Parathyroid adenoma (tissue), 2 donors: ENCODE measurements at regions not wholly inside any gene's neighbourhood (a gene's known extent, or its start where the extent isn't known, plus 50 kb on each side); places are given as distances from the start of the nearest gene placed in this dataset.

Experiments
- H2AFZ ChIP-seq: fragments of 300-600 bp; sonication (generic); one replicate; pipeline ENCODE4 v1.7.0; 2017; ENCODE audit warnings: antibody characterized with exemption, mild to moderate bottlenecking
- H3K27ac ChIP-seq: fragments of 300-600 bp; sonication (generic); one replicate; pipeline ENCODE4 v1.7.0; 2017
- H3K27me3 ChIP-seq: fragments of 300-600 bp; sonication (generic); one replicate; pipeline ENCODE4 v1.7.0; 2017; ENCODE audit warnings: low read length; ENCODE audit not compliant: control insufficient read depth, insufficient read depth
- H3K36me3 ChIP-seq: fragments of 300-600 bp; sonication (generic); one replicate; pipeline ENCODE4 v1.7.0; 2017; ENCODE audit warnings: low read length; ENCODE audit not compliant: control insufficient read depth, insufficient read depth
- H3K4me1 ChIP-seq: fragments of 300-600 bp; sonication (generic); one replicate; pipeline ENCODE4 v1.7.0; 2017; ENCODE audit warnings: control low read depth
- H3K4me2 ChIP-seq: fragments of 300-600 bp; sonication (generic); one replicate; pipeline ENCODE4 v1.7.0; 2017; ENCODE audit warnings: low read length
- H3K4me3 ChIP-seq: fragments of 300-600 bp; sonication (generic); one replicate; pipeline ENCODE4 v1.7.0; 2017; ENCODE audit warnings: low read depth, low read length
- H3K79me2 ChIP-seq: fragments of 300-600 bp; sonication (generic); one replicate; pipeline ENCODE4 v1.7.0; 2017; ENCODE audit warnings: control low read depth
- H3K9ac ChIP-seq: fragments of 300-600 bp; sonication (generic); one replicate; pipeline ENCODE4 v1.7.0; 2017; ENCODE audit warnings: mild to moderate bottlenecking
- H3K9me3 ChIP-seq: fragments of 300-600 bp; sonication (generic); one replicate; pipeline ENCODE4 v1.7.0; 2017; ENCODE audit warnings: low read length; ENCODE audit not compliant: control insufficient read depth
- CTCF ChIP-seq: fragments of 300-600 bp; sonication (generic); IDR thresholded peaks from one replicate; pipeline ENCODE4 v1.7.0; 2017; ENCODE audit warnings: antibody characterized with exemption, mild to moderate bottlenecking
- donor health status: primary hyperparathyroidism.

GRCh38 chr6:128768187-128768586 lies 114.8 kb upstream of the LAMA2 start:
- no peak overlapping the region for H3K9ac ChIP-seq
- no peaks in the 10 kb centered on the region for H3K79me2 ChIP-seq
- H3K9me3 ChIP-seq: no peaks in the 10 kb centered on the region
- H3K27me3 ChIP-seq: no peaks in the 10 kb centered on the region
- H3K27ac ChIP-seq: no peak overlapping the region
- H3K36me3 ChIP-seq: no peaks in the 10 kb centered on the region
- H3K4me2 ChIP-seq: no peak overlapping the region
- no peak overlapping the region for H2AFZ ChIP-seq
- TF ChIP-seq CTCF: no peak
- no peak overlapping the region for H3K4me3 ChIP-seq
- no peaks in the 10 kb centered on the region for H3K4me1 ChIP-seq

- Histone ChIP-seq H3K79me2 (no peaks in the 10 kb centered on the region), H3K27me3 (no peaks in the 10 kb centered on the region), H3K9ac (no peak overlapping the region), H3K27ac (no peak overlapping the region), H3K4me2 (no peak overlapping the region), H3K9me3 (no peaks in the 10 kb centered on the region), H3K4me1 (no peaks in the 10 kb centered on the region), H2AFZ (no peak overlapping the region), H3K36me3 (no peaks in the 10 kb centered on the region), H3K4me3 (no peak overlapping the region)
- TF ChIP-seq CTCF: no peak
Observed at GRCh38 chr6:128767705-128768104, 115.2 kb upstream of the LAMA2 start.

DNA sequence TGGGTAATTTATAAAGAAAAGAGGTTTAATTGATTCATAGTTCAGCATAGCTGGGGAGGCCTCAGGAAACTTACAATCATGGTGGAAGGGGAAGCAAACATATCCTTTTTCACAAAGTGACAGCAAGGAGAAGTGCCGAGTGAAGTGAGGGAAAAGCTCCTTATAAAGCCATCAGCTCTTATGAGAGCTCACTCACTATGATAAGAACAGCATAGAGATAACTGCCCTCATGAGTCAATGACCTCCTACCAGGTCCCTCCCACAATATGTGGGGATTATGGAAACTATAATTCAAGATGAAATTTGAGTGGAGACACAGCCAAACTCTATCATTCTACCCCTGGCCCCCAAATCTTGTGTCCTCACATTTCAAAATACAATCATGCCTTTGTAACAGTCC lies 115.8 kb upstream of the LAMA2 start:
- H3K4me3 ChIP-seq: no peak overlapping the region
- no peaks in the 10 kb centered on the region for H3K27me3 ChIP-seq
- H3K27ac ChIP-seq: no peak overlapping the region
- no peaks in the 10 kb centered on the region for H3K36me3 ChIP-seq
- no peak overlapping the region for H3K4me2 ChIP-seq
- no peaks in the 10 kb centered on the region for H3K9me3 ChIP-seq
- H3K4me1 ChIP-seq: no peaks in the 10 kb centered on the region
- H2AFZ ChIP-seq: no peak overlapping the region
- H3K9ac ChIP-seq: no peak overlapping the region
- TF ChIP-seq CTCF: no peak
- no peaks in the 10 kb centered on the region for H3K79me2 ChIP-seq

DNA sequence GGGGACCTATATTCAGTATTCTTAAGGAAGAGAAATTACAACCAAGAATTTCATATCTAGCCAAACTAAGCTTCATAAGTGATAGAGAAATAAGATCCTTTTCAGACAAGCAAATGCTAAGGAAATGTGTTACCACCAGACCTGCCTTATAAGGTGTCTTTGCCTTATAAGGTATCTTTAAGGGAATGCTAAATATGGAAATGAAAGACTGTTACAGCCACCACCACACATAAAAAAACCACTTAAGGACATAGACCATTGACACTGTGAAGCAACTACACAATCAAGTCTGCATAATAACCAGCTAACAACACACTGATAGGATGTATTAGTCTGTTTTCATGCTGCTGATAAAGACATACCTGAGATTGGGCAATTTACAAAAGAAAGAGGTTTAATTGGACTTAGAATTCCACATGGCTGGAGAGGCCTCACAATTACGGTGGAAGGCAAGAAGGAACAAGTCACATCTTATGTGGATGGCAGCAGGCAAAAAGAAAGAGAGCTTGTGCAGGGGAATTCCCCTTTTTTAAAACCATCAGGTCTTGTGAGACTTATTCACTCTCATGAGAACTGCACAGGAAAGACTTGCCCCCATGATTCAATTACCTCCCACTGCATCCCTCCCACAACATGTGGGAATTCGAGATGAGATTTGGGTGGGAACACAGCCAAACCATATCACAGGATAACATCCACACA lies 119.2 kb upstream of the LAMA2 start:
- Histone ChIP-seq H3K36me3 (no peaks in the 10 kb centered on the region), H3K4me1 (no peaks in the 10 kb centered on the region), H3K9ac (no peak overlapping the region), H3K79me2 (no peaks in the 10 kb centered on the region), H3K4me2 (no peak overlapping the region), H2AFZ (no peak overlapping the region), H3K9me3 (no peaks in the 10 kb centered on the region), H3K27ac (no peak overlapping the region), H3K27me3 (no peaks in the 10 kb centered on the region), H3K4me3 (no peak overlapping the region)
- TF ChIP-seq CTCF: no peak

GRCh38 chr6:128759901-128760300 lies 123.0 kb upstream of the LAMA2 start:
- no peak overlapping the region for H3K4me2 ChIP-seq
- no peak overlapping the region for H3K9ac ChIP-seq
- no peak overlapping the region for H3K4me3 ChIP-seq
- H3K36me3 ChIP-seq: no peaks in the 10 kb centered on the region
- H3K79me2 ChIP-seq: no peaks in the 10 kb centered on the region
- no peak overlapping the region for H2AFZ ChIP-seq
- TF ChIP-seq CTCF: no peak
- no peaks in the 10 kb centered on the region for H3K4me1 ChIP-seq
- no peaks in the 10 kb centered on the region for H3K9me3 ChIP-seq
- no peak overlapping the region for H3K27ac ChIP-seq
- H3K27me3 ChIP-seq: no peaks in the 10 kb centered on the region
